ENCODE measurements at regions not wholly inside any gene's neighbourhood (a gene's known extent, or its start where the extent isn't known, plus 50 kb on each side); places are given as distances from the start of the nearest gene placed in this dataset.

DNA sequence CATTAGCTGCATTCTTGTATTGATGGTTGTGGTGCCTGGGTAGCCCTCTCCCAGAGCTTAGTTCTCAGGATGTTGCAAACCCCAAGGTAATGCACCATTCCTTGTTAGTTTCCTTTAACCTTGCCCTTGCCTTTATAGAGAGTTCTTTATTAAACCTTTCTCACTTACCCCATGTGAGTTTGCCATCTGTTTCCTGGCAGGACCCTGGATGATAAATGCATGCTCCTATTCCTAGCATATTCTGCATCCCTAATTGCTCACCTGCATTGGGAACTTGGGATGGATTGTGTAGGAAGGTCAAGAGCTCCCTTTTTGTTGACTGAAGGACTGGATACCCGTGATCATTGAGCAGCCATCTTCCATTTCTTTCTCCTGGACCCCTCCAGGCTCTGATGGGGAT lies 59.9 kb upstream of the AP1S2 start:
- H3K9ac ChIP-seq (ENCODE audit: low read length): no peak overlapping the region
- H3K4me3 ChIP-seq (ENCODE audit: low read depth, low read length, poor library complexity, severe bottlenecking): no peak overlapping the region
- no peak overlapping the region for H3K27ac ChIP-seq (ENCODE audit: low read depth, low read length, poor library complexity, severe bottlenecking)
- no peaks in the 10 kb centered on the region for H3F3A ChIP-seq (ENCODE audit: insufficient read depth, low read length)
- H3K36me3 ChIP-seq (ENCODE audit: insufficient read depth, low read length): no peaks in the 10 kb centered on the region
- H3K9me2 ChIP-seq (ENCODE audit: low read depth, low read length): no peaks in the 10 kb centered on the region
- TF ChIP-seq, protein P1, sequence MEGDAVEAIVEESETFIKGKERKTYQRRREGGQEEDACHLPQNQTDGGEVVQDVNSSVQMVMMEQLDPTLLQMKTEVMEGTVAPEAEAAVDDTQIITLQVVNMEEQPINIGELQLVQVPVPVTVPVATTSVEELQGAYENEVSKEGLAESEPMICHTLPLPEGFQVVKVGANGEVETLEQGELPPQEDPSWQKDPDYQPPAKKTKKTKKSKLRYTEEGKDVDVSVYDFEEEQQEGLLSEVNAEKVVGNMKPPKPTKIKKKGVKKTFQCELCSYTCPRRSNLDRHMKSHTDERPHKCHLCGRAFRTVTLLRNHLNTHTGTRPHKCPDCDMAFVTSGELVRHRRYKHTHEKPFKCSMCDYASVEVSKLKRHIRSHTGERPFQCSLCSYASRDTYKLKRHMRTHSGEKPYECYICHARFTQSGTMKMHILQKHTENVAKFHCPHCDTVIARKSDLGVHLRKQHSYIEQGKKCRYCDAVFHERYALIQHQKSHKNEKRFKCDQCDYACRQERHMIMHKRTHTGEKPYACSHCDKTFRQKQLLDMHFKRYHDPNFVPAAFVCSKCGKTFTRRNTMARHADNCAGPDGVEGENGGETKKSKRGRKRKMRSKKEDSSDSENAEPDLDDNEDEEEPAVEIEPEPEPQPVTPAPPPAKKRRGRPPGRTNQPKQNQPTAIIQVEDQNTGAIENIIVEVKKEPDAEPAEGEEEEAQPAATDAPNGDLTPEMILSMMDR (IDR thresholded peaks at IDR 0.05; ENCODE audit: low read length): no peak
- no peak for TF ChIP-seq EZH2 (IDR thresholded peaks at IDR 0.05; ENCODE audit: borderline replicate concordance, low read length)
- no peaks in the 10 kb centered on the region for H3K79me2 ChIP-seq (ENCODE audit: insufficient read depth, low read length)
- no peak overlapping the region for H3K4me2 ChIP-seq (ENCODE audit: low read length)
- H3K4me1 ChIP-seq (ENCODE audit: insufficient read depth, low read length, severe bottlenecking): no peaks in the 10 kb centered on the region
- H3K27me3 ChIP-seq (ENCODE audit: insufficient read depth, low read length): no peaks in the 10 kb centered on the region
- no peaks in the 10 kb centered on the region for H4K20me1 ChIP-seq (ENCODE audit: insufficient read depth, low read length)
- no peaks in the 10 kb centered on the region for H3K9me3 ChIP-seq (ENCODE audit: low read length)
- H2AFZ ChIP-seq (ENCODE audit: low read length): no peak overlapping the region

DNA sequence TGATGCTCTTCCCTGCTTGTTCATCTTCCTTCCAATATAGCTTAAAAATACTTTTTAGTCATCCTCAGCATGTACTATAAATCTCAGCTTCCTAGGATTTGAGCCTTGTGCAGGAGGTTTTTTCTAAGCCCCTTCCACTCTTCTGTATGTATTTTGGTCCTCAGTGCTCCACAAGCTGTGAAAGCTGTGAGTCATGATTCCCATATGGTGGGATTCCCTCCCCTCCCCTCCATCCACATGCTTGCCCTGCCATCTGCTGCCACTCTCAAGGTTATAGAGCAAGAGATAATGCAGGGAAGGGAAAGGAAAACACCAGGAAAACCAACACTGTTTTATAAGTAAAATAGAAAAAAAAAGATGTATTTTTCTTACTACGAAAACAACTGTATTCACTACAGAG lies 58.5 kb upstream of the AP1S2 start:
- Histone ChIP-seq H3K36me3 (ENCODE audit: insufficient read depth, low read length) (no peaks in the 10 kb centered on the region), H3K4me3 (ENCODE audit: low read depth, low read length, poor library complexity, severe bottlenecking) (no peak overlapping the region), H3K9ac (ENCODE audit: low read length) (no peak overlapping the region), H3K4me1 (ENCODE audit: insufficient read depth, low read length, severe bottlenecking) (no peaks in the 10 kb centered on the region), H3K9me3 (ENCODE audit: low read length) (no peaks in the 10 kb centered on the region), H3K27ac (ENCODE audit: low read depth, low read length, poor library complexity, severe bottlenecking) (no peak overlapping the region), H3K27me3 (ENCODE audit: insufficient read depth, low read length) (no peaks in the 10 kb centered on the region), H3K79me2 (ENCODE audit: insufficient read depth, low read length) (no peaks in the 10 kb centered on the region), H2AFZ (ENCODE audit: low read length) (no peak overlapping the region), H4K20me1 (ENCODE audit: insufficient read depth, low read length) (no peaks in the 10 kb centered on the region), H3F3A (ENCODE audit: insufficient read depth, low read length) (no peaks in the 10 kb centered on the region), H3K4me2 (ENCODE audit: low read length) (no peak overlapping the region), H3K9me2 (ENCODE audit: low read depth, low read length) (no peaks in the 10 kb centered on the region)
- TF ChIP-seq EZH2 (IDR thresholded peaks at IDR 0.05; ENCODE audit: borderline replicate concordance, low read length): no peak
- TF ChIP-seq, protein P1 (IDR thresholded peaks at IDR 0.05; ENCODE audit: low read length): no peak

DNA sequence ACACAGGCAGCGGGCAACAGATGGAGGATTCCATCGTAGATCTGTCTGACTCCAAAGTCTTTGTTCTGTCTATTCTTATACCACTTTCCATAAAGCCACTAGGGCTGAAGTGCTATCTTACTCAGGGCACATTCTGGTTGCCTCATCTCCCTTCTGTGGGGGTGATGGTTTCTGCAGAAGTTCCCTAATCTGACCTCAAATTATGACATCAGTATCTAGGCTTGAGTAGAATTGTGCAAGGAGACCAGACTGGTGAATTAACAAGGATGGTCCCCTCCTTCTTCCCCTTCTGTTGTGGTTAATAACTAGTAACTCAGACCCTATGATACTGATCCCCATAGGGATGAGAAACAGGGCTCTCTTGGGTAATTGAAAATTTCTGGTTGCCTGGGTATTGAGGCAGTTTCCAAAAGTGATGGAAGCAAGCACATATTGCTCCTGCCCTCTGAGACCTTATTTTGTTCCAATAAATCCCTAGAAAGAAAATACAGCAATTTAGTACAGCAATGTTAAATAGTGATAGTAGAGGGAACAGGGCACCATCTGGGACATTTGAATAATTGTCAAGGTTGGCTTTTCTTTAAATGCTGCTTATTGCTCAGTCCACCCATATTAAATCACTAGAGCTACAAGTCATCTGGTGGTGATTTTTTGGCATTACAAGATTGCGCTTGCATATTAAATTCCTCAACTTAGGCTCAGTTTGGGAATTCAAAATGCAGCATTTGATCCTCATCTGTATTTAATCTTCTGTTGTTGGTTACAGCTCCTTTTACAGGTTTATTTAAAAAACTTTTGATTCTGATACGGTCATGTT lies 57.3 kb upstream of the AP1S2 start:
- no peaks in the 10 kb centered on the region for H3K27me3 ChIP-seq (ENCODE audit: insufficient read depth, low read length)
- no peaks in the 10 kb centered on the region for H3F3A ChIP-seq (ENCODE audit: insufficient read depth, low read length)
- H4K20me1 ChIP-seq (ENCODE audit: insufficient read depth, low read length): no peaks in the 10 kb centered on the region
- H3K79me2 ChIP-seq (ENCODE audit: insufficient read depth, low read length): no peaks in the 10 kb centered on the region
- H3K4me2 ChIP-seq (ENCODE audit: low read length): no peak overlapping the region
- H3K36me3 ChIP-seq (ENCODE audit: insufficient read depth, low read length): no peaks in the 10 kb centered on the region
- H3K4me1 ChIP-seq (ENCODE audit: insufficient read depth, low read length, severe bottlenecking): no peaks in the 10 kb centered on the region
- H3K9ac ChIP-seq (ENCODE audit: low read length): no peak overlapping the region
- no peak overlapping the region for H2AFZ ChIP-seq (ENCODE audit: low read length)
- H3K4me3 ChIP-seq (ENCODE audit: low read depth, low read length, poor library complexity, severe bottlenecking): no peak overlapping the region
- no peaks in the 10 kb centered on the region for H3K9me3 ChIP-seq (ENCODE audit: low read length)
- H3K27ac ChIP-seq (ENCODE audit: low read depth, low read length, poor library complexity, severe bottlenecking): no peak overlapping the region
- H3K9me2 ChIP-seq (ENCODE audit: low read depth, low read length): no peaks in the 10 kb centered on the region
- TF ChIP-seq, protein P1 (IDR thresholded peaks at IDR 0.05; ENCODE audit: low read length): no peak
- no peak for TF ChIP-seq EZH2 (IDR thresholded peaks at IDR 0.05; ENCODE audit: borderline replicate concordance, low read length)
